ENCODE measurements at regions not wholly inside any gene's neighbourhood (a gene's known extent, or its start where the extent isn't known, plus 50 kb on each side); places are given as distances from the start of the nearest gene placed in this dataset.

DNA sequence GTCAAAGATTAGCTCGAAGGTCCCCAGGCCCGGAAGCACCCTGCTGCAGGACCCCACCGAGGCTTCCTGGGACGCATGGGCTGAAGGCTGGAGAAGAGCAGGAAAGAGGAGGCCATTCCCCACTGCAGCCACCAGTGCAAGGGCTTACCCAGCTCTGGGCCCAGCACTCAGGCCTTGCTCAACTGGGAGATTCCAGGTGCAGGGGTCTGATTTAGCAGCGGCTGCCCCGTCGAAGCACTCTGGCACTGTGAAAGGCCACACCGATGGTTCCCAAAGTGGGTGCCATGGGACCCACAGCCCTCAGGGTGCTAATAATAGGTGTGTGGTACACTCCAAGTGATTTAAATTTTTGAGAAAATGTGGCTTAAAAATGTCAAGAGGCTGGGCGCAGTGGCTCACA is 130.9 kb downstream of the OAT start:
- no peak overlapping the region for H3K27ac Mint-ChIP-seq
- no peaks in the 10 kb centered on the region for H3K9me3 Mint-ChIP-seq
- Histone ChIP-seq H3K27me3 (ENCODE audit: control insufficient read depth, insufficient read depth, low read length) (no peaks in the 10 kb centered on the region), H3K9me3 (ENCODE audit: control insufficient read depth, insufficient read depth, low read length) (no peaks in the 10 kb centered on the region), H3K36me3 (ENCODE audit: control insufficient read depth, insufficient read depth, low read length) (no peaks in the 10 kb centered on the region), H3K27ac (ENCODE audit: low read length) (no peak overlapping the region), H3K4me1 (ENCODE audit: control insufficient read depth, insufficient read depth, low read length) (peaks cover 33% of the 10 kb centered on the region), H3K4me3 (ENCODE audit: low read length) (no peak overlapping the region)
- intact Hi-C loops (cut with micrococcal nuclease): no loop called here
- WGBS (ENCODE audit: insufficient coverage): 91% methylated on average over 9 of the region's 9 CpGs
- no peaks in the 10 kb centered on the region for H3K27me3 Mint-ChIP-seq (ENCODE audit: low read depth in 2 of 2)
- no peaks in the 10 kb centered on the region for H3K36me3 Mint-ChIP-seq
- H3K4me3 Mint-ChIP-seq: no peak overlapping the region
- no peak for DNase-seq
- TF ChIP-seq, protein P1, sequence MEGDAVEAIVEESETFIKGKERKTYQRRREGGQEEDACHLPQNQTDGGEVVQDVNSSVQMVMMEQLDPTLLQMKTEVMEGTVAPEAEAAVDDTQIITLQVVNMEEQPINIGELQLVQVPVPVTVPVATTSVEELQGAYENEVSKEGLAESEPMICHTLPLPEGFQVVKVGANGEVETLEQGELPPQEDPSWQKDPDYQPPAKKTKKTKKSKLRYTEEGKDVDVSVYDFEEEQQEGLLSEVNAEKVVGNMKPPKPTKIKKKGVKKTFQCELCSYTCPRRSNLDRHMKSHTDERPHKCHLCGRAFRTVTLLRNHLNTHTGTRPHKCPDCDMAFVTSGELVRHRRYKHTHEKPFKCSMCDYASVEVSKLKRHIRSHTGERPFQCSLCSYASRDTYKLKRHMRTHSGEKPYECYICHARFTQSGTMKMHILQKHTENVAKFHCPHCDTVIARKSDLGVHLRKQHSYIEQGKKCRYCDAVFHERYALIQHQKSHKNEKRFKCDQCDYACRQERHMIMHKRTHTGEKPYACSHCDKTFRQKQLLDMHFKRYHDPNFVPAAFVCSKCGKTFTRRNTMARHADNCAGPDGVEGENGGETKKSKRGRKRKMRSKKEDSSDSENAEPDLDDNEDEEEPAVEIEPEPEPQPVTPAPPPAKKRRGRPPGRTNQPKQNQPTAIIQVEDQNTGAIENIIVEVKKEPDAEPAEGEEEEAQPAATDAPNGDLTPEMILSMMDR (IDR thresholded peaks at IDR 0.05): no peak
- no peak for ATAC-seq
- H3K4me1 Mint-ChIP-seq: no peaks in the 10 kb centered on the region

DNA sequence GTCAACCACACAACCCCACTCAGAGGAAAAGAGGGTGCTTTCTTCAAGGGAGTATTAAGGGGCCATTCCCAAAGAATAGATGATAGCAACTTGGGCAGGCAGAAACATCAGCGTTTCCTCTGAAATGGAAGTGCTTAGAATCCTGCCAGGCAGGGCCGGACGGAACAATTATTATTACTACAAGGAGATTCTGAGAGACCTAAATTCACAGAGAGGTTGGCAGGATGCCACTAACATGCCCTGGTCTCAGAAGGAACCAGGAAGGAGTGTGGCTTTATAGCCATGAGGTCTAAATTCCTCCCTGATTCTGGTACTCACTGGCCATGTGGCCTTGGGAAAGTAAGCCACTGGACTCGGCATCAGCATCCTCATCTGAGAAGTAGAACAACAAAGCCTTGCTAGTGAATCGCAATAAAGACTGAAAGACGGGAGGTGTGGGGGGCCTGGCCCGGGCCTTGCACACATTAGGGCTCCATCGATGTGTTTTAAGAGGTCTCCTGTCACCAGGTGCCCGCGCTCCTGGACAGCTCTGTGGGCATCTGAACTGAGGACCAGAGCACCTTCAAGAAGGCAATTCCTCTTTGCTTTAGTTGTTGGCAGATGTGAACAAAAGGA is 131.5 kb downstream of the OAT start:
- Histone ChIP-seq H3K36me3 (ENCODE audit: control insufficient read depth, insufficient read depth, low read length) (no peaks in the 10 kb centered on the region), H3K27me3 (ENCODE audit: control insufficient read depth, insufficient read depth, low read length) (no peaks in the 10 kb centered on the region), H3K9me3 (ENCODE audit: control insufficient read depth, insufficient read depth, low read length) (no peaks in the 10 kb centered on the region), H3K27ac (ENCODE audit: low read length) (no peak overlapping the region), H3K4me1 (ENCODE audit: control insufficient read depth, insufficient read depth, low read length) (peaks cover 33% of the 10 kb centered on the region), H3K4me3 (ENCODE audit: low read length) (no peak overlapping the region)
- H3K9me3 Mint-ChIP-seq: no peaks in the 10 kb centered on the region
- H3K4me3 Mint-ChIP-seq: no peak overlapping the region
- no peaks in the 10 kb centered on the region for H3K36me3 Mint-ChIP-seq
- TF ChIP-seq, protein P1 (IDR thresholded peaks at IDR 0.05): no peak
- H3K27ac Mint-ChIP-seq: no peak overlapping the region
- no peaks in the 10 kb centered on the region for H3K27me3 Mint-ChIP-seq (ENCODE audit: low read depth in 2 of 2)
- ATAC-seq (no peak), DNase-seq (no peak)
- 94% methylated on average over 10 of the region's 10 CpGs for WGBS (ENCODE audit: insufficient coverage)
- intact Hi-C loops (cut with micrococcal nuclease): no loop called here
- H3K4me1 Mint-ChIP-seq: no peaks in the 10 kb centered on the region

DNA sequence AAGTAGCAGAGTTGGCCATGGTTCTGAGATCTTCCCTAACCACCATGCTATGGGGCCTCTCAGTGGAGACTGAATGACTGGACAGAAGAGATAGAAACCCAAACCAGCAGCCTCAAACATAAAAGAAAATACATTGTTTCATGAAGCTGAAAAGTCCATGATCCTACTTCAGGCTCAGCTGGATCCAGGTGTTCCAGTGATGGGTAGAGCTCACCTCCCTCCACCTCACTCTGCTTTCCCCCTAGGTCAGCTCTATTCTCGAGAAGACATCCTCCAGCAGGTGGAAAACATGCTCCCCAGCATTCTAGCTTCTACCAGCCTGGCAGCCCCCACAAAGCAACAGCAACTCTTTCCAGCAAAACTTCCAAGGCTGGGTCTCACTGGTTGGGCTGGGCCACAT is 132.1 kb downstream of the OAT start:
- Histone ChIP-seq H3K27me3 (ENCODE audit: control insufficient read depth, insufficient read depth, low read length) (no peaks in the 10 kb centered on the region), H3K4me3 (ENCODE audit: low read length) (no peak overlapping the region), H3K4me1 (ENCODE audit: control insufficient read depth, insufficient read depth, low read length) (peaks cover 31% of the 10 kb centered on the region), H3K9me3 (ENCODE audit: control insufficient read depth, insufficient read depth, low read length) (no peaks in the 10 kb centered on the region), H3K27ac (ENCODE audit: low read length) (no peak overlapping the region), H3K36me3 (ENCODE audit: control insufficient read depth, insufficient read depth, low read length) (no peaks in the 10 kb centered on the region)
- H3K27ac Mint-ChIP-seq: no peak overlapping the region
- no peaks in the 10 kb centered on the region for H3K4me1 Mint-ChIP-seq
- DNase-seq (no peak), ATAC-seq (no peak)
- WGBS (ENCODE audit: insufficient coverage): 74% methylated on average over 1 of the region's 1 CpG
- H3K9me3 Mint-ChIP-seq: no peaks in the 10 kb centered on the region
- H3K4me3 Mint-ChIP-seq: no peak overlapping the region
- H3K27me3 Mint-ChIP-seq (ENCODE audit: low read depth in 2 of 2): no peaks in the 10 kb centered on the region
- intact Hi-C loops (cut with micrococcal nuclease): no loop called here
- TF ChIP-seq, protein P1 (IDR thresholded peaks at IDR 0.05): no peak
- no peaks in the 10 kb centered on the region for H3K36me3 Mint-ChIP-seq
